ENCODE measurements at regions not wholly inside any gene's neighbourhood (a gene's known extent, or its start where the extent isn't known, plus 50 kb on each side); places are given as distances from the start of the nearest gene placed in this dataset.

DNA sequence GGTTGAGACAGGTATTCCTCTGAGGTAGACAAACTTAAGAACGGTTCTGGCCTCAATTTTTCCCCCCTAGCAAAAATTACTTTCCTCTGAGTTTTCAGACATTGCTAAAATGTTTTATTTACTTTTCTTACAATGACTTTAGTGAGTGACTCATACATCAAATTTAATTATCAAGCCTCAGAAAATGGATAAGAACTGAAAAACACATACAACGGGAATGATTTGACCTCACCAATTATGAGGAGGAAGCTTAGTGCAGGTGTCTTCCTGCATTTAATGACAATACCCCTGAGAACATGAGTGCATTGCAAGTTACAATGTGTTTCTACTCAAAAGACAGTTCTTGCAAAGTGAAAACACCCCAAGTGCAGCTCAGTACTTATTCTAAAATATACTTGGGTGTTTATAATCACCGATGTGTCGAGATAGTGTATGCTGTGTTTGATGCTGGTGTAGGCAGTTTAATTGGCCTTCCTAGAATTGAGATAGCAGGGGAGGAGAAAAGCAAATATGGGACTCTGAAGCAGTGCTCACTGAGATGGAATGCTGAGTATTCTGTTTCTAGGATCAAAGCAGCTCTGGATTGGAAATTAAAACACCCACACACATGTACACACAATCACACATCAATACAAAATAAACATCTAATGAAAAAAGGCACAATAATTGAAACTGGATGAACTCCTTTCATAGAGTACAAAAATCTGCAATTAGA, 189.5 kb upstream of the SLC10A2 start (continued):
- TF ChIP-seq, protein P1, sequence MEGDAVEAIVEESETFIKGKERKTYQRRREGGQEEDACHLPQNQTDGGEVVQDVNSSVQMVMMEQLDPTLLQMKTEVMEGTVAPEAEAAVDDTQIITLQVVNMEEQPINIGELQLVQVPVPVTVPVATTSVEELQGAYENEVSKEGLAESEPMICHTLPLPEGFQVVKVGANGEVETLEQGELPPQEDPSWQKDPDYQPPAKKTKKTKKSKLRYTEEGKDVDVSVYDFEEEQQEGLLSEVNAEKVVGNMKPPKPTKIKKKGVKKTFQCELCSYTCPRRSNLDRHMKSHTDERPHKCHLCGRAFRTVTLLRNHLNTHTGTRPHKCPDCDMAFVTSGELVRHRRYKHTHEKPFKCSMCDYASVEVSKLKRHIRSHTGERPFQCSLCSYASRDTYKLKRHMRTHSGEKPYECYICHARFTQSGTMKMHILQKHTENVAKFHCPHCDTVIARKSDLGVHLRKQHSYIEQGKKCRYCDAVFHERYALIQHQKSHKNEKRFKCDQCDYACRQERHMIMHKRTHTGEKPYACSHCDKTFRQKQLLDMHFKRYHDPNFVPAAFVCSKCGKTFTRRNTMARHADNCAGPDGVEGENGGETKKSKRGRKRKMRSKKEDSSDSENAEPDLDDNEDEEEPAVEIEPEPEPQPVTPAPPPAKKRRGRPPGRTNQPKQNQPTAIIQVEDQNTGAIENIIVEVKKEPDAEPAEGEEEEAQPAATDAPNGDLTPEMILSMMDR (IDR thresholded peaks at IDR 0.05; ENCODE audit: control extremely low read depth in 1 of 3, insufficient read depth in 1 of 3, low read depth in 1 of 3, low read length in 3 of 3) = no peak
